NCI-H82 (cell line): ENCODE measurements at regions not wholly inside any gene's neighbourhood (a gene's known extent, or its start where the extent isn't known, plus 50 kb on each side); places are given as distances from the start of the nearest gene placed in this dataset.
A peak's percentile ranks its signal among the peaks of the same experiment; 100 is the strongest.
"Not testable (repeated sequence)": the region's sequence is repeated elsewhere in the genome, so short reads cannot be mapped to it uniquely, and the experiment has no call there.

Experiments
- DNase-seq: peaks from one replicate; lab custom pipeline; 2025; lab: John Stamatoyannopoulos, UW

DNA sequence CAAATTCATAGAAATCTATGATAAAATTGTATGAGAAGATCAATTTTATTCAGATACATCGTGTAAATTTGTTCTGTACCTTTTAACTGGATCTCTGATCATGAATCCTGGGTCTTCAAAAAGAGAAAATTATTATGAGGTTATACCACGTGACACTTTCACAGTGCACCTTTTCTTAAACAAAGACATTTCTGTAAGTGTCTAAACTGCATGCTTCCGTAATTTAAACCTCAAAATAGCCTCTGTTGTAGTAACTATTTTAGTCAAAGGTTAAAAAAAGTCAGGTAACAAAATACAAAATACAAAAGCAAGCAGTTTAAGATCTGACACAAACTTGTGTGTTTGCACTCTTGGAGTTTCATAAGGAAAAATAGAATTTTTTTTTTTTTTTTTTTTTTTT, 171.3 kb downstream of the SPIN4 start:
- not testable (repeated sequence) for DNase-seq

DNA sequence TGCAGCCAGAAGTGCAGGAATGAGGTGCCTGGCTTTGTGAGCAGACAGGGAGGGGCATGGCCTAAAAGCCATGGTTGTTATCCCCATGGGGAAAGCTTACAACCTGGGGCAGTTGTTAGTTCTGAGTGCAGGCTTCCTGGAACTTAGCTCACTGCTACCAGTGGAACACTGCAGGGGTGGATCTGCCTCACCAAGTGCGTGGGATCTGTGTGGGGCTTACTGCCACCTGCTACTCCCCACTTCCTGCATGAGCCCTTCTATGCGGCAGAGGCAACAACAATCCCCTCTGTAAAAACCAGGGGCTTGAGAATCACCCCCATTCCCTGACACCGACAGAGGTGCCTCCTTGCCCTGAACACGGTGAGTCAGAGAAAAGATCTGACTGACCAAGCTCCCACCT, 174.6 kb downstream of the SPIN4 start:
- DNase-seq, result not testable (repeated sequence)

DNA sequence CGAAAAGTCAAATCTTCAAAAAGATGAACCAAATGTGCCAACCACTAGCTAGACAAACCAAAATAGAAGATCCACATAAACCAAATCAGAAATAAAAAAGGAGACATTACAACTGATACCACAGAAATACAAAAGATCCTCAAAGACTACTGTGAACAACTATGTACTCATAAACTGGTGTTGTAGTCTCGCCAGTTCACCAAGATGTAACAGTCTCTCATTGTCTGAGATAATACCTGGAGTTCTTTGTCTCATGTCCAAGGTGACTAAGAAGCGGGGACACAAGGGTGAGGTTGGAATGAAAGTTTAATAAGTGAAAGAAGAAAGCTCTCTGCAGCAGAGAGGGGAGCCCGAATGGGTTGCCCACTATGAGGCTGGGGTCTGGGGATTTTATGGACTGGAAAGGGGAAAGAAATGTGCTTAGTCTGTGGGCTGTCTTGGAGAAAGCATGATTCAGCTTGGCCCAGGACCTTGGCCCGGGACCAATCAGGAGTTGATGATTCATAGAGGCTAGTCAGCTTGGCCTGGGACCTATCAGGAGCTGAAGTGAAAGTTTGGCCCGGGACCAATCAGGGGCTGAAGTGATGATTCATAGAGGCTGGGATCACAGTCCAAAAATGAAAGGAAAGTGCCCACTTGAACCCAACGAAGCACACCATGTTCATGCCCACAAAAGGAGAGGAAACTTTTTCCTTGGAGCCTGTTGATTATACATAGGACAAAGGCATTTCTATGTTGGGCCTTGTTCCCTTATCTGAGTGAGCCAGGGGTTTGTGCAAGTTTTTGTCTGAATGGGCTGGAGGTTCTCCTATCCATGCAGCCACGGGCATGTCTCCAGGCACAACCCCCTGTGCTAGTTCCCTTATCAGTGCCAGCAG, 177.1 kb downstream of the SPIN4 start:
- not testable (repeated sequence) for DNase-seq

DNA sequence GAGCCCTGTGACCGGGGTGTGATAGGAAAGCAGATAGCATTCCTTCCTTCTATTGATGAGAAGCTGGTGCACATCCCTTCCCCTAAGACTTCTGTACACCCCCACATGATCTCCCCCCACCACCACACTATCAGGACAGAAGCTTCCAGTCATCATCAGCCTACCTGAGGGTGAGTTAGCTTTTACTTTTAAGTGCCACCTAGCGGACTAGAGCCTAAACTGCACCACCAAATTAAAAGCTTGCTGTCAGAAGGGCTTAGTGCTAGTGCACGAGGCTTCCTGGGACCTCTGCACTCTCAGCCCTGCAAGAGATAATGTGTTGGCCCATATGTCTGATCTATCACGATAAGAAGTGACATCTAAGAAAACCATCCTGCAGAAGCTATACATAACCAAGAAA, 181.7 kb downstream of the SPIN4 start:
- not testable (repeated sequence) for DNase-seq

DNA sequence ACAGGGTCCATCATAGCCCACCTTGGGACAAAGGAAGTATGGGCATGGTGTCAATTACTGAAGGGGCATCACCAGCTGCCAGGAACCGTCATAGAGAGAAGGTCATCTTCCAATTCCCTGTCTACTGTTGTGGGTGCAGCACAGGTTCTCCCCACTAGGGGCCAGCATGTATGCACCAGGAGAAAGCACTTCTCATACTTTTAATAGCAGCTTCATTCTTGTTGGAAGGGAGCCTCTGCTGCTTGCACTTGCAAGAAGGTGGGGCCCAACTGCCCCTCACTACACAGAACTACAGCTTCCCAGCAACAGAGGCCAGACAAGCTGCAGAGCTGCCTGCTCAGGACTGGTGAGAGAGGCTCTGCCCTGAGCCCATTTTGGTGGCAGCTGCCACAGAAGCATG, 182.2 kb downstream of the SPIN4 start:
- DNase-seq, result not testable (repeated sequence)

- not testable (repeated sequence) for DNase-seq
Observed at GRCh38 chrX:63167002-63167401, 184.1 kb downstream of the SPIN4 start.

GRCh38 chrX:63160994-63161393, 190.1 kb downstream of the SPIN4 start:
- DNase-seq, result not testable (repeated sequence)

- not testable (repeated sequence) for DNase-seq
Observed at GRCh38 chrX:63160340-63160739, 190.8 kb downstream of the SPIN4 start.

DNA sequence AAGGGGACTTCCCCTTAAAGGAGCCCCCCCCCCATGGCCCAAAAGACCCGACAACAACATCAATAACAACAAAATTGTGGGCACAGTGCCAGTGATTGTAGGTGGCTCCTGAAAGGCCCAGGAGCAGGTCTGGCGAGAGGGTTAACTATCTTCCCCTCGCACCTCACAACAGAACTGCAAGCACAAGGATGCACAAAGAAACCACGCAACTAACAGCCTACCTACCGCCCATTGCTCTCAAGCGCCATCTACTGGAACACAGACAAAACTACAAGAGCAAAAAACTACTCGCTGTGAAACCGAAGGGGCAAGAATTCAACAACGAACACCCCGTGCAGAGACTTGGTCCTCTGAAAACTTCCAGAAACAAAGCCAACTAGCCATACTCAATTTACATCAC, 205.6 kb downstream of the SPIN4 start:
- DNase-seq, result not testable (repeated sequence)

DNA sequence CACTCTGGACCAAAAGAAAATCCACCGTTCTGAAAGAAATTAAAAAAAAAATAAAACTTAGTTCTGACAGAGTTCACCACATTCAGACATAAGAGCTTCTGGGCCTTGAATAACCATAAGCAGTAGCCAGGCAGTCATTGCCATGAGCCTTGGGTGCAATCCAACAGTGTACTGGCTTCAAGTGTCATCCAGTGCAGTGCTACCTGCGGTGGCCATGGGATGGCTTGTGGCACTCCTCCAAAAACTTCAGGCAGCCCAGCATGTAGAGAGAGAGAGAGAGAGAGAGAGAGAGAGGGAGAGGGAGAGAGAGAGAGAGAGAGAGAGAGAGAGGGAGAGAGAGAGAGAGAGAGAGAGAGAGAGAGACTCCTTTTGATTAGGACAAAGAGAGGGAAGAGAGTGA, 208.5 kb downstream of the SPIN4 start:
- not testable (repeated sequence) for DNase-seq

DNA sequence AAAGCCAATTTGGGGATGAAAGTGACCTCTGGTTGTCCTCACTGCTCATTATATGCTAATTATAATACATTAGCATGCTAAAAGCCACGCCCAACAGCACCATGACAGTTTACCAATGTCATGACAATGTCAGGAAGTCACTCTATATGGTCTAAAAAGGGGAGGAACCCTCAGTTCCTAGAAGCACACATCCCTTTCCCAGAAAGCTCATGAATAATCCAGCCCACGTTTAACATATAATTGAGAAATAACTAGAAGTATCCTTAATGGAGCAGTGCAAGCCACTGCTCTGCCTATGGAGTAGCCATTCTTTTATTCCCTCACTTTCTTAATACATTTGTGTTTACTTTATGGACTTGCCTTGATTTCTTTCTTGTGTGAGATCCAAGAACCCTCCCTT, 215.3 kb downstream of the SPIN4 start:
- DNase-seq, result not testable (repeated sequence)

DNA sequence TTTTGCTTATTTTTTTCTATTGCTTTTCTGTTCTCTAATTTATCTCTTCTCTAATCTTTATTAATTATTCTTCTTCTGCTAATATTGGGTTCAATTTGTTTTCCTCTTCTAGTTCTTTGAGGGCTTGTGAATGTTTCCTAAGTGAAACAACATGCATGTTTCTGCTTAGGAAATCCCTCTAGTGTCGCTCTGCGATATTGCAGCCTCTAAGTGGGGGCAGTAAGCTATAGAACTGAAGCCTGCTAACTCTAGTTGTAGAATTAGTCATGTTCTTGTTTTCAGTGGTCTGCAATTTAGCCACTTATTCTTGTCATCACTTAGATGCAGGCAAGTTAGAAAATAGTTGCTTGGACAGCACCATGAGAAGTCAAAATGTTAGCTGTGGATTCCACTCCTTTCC, 222.6 kb downstream of the SPIN4 start:
- peak; percentile 34 for DNase-seq

DNA sequence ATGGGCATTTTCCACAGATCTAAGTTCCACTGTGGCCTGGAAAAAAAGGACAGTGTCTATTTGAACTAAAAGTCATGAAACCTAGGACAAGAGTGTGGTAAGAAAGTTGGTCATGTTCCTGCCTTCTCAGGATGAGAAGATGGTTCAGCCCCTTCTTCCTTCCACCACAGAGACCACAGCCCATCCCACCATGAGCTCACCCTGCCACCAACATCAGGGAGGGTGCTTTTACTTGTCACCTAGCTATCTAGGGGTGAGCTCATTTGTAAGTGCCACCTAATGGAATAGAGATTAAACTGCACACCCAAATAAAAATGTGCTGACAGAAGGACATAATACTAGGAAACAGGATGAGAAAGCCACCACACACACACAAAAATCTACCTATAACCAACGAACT, 235.9 kb downstream of the SPIN4 start:
- no peak for DNase-seq

- DNase-seq, result no peak
Observed at GRCh38 chrX:63101879-63102620, 249.1 kb downstream of the SPIN4 start.

DNA sequence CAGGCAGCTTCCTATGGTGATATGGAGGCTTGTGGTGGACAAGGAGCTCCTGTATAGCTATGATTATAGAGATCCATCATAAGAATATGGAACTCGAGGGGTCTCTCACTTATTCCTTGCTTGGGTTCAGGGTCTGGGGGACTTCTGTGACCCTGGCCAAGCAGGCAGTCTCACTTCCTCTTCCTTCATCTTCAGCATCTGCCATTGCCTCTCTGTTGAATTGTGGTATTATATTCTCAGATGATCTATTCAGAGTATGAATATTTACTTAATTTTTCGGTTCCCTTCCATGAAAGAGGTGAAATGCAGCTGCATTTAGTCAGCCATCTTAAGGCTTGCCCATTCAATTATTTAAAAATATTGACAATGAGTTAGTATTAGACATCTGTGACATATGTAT, 292.9 kb downstream of the SPIN4 start:
- DNase-seq, result no peak

GRCh38 chrX:63050225-63050624, 300.9 kb downstream of the SPIN4 start:
- DNase-seq, result peak; percentile 2

GRCh38 chrX:63032811-63033210, 318.3 kb downstream of the SPIN4 start:
- DNase-seq, result no peak

DNA sequence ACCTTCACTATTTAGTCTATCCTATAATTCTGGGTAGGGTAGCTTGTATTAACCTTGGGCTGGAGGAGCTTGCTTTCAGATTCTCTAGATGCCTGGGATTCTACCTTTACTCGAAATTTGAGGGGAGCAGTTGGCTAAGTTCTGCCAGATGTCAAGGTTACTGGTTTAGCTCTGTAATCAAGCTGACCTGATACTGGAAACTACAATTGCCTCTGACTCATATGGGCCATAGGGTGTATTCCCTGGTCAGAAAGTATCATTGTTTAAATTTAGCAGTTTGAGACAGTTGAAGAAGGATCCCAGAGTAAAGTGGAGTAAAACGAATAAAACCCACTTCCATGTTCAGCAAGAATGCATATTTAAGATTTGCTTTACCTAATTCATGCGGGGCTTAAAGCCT, 337.6 kb downstream of the SPIN4 start:
- DNase-seq, result no peak

- DNase-seq, result no peak
Observed at GRCh38 chrX:63012574-63012973, 338.6 kb downstream of the SPIN4 start.

DNA sequence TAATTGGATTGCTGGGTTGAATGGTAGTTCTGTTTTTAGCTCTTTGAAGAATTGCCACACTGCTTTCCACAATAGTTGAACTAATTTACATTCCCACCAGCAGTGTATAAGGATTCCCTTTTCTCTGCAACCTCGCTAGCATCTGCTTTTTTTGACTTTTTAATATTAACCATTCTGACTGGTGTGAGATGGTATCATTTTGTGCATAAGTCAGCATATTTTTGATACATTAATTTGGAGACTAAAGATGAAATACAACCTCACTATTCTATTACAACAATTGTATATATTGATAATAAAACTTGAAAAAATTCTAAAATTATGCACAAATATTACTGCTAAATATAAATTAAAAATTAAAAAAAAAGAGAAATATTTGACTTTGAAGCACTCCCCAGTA, 350.9 kb downstream of the SPIN4 start:
- DNase-seq, result not testable (repeated sequence)
